NCI-H345 treated with DMSO at 0.1 percent for 48 hours (cell line): ENCODE measurements at regions not wholly inside any gene's neighbourhood (a gene's known extent, or its start where the extent isn't known, plus 50 kb on each side); places are given as distances from the start of the nearest gene placed in this dataset.
"Not testable (repeated sequence)": the region's sequence is repeated elsewhere in the genome, so short reads cannot be mapped to it uniquely, and the experiment has no call there.

Experiments used
- DNase-seq: peaks from one replicate; lab custom pipeline; 2025; ENCODE audit not compliant: unreplicated experiment; lab: John Stamatoyannopoulos, UW

- DNase-seq, result not testable (repeated sequence)
These were observed 343.4 kb downstream of the SOX9 start for GRCh38 chr17:72464221-72464620.

GRCh38 chr17:72465191-72466024 is 344.6 kb downstream of the SOX9 start:
- DNase-seq, result peak; percentile 42

- DNase-seq, result no peak
These were observed 345.4 kb downstream of the SOX9 start for GRCh38 chr17:72466199-72466598.

GRCh38 chr17:72466606-72467005 is 345.8 kb downstream of the SOX9 start:
- no peak for DNase-seq

GRCh38 chr17:72467841-72468653 is 347.2 kb downstream of the SOX9 start:
- DNase-seq, result no peak

GRCh38 chr17:72468841-72469240 is 348.0 kb downstream of the SOX9 start:
- DNase-seq, result no peak

GRCh38 chr17:72470121-72470705 is 349.4 kb downstream of the SOX9 start:
- DNase-seq, result no peak

- DNase-seq, result no peak
These were observed 349.9 kb downstream of the SOX9 start for GRCh38 chr17:72470734-72471133.

- DNase-seq, result no peak
These were observed 350.5 kb downstream of the SOX9 start for GRCh38 chr17:72471296-72471695.

GRCh38 chr17:72472106-72472505 is 351.3 kb downstream of the SOX9 start:
- no peak for DNase-seq

GRCh38 chr17:72472853-72473390 is 352.1 kb downstream of the SOX9 start:
- DNase-seq, result not testable (repeated sequence)

GRCh38 chr17:72474243-72474642 is 353.4 kb downstream of the SOX9 start:
- DNase-seq, result no peak

GRCh38 chr17:72474719-72475477 is 354.1 kb downstream of the SOX9 start:
- DNase-seq, result no peak

GRCh38 chr17:72476134-72476533 is 355.3 kb downstream of the SOX9 start:
- DNase-seq, result no peak

GRCh38 chr17:72476575-72476986 is 355.8 kb downstream of the SOX9 start:
- no peak for DNase-seq

GRCh38 chr17:72477491-72477890 is 356.7 kb downstream of the SOX9 start:
- DNase-seq, result peak; percentile 20

- no peak for DNase-seq
These were observed 358.3 kb downstream of the SOX9 start for GRCh38 chr17:72479113-72479512.

- no peak for DNase-seq
These were observed 360.8 kb downstream of the SOX9 start for GRCh38 chr17:72481572-72481971.

- no peak for DNase-seq
These were observed 364.8 kb downstream of the SOX9 start for GRCh38 chr17:72485596-72485995.

GRCh38 chr17:72486806-72487205 is 366.0 kb downstream of the SOX9 start:
- no peak for DNase-seq
